ENCODE measurements at regions not wholly inside any gene's neighbourhood (a gene's known extent, or its start where the extent isn't known, plus 50 kb on each side); places are given as distances from the start of the nearest gene placed in this dataset.
"Not testable (repeated sequence)": the region's sequence is repeated elsewhere in the genome, so short reads cannot be mapped to it uniquely, and the experiment has no call there.

- no peak for DNase-seq (ENCODE audit: low spot score)
These were observed 197.5 kb upstream of the C1orf87 start for GRCh38 chr1:60271041-60271440.

- DNase-seq (ENCODE audit: low spot score) = no peak
These were observed 194.9 kb upstream of the C1orf87 start for GRCh38 chr1:60268451-60268850.

DNA sequence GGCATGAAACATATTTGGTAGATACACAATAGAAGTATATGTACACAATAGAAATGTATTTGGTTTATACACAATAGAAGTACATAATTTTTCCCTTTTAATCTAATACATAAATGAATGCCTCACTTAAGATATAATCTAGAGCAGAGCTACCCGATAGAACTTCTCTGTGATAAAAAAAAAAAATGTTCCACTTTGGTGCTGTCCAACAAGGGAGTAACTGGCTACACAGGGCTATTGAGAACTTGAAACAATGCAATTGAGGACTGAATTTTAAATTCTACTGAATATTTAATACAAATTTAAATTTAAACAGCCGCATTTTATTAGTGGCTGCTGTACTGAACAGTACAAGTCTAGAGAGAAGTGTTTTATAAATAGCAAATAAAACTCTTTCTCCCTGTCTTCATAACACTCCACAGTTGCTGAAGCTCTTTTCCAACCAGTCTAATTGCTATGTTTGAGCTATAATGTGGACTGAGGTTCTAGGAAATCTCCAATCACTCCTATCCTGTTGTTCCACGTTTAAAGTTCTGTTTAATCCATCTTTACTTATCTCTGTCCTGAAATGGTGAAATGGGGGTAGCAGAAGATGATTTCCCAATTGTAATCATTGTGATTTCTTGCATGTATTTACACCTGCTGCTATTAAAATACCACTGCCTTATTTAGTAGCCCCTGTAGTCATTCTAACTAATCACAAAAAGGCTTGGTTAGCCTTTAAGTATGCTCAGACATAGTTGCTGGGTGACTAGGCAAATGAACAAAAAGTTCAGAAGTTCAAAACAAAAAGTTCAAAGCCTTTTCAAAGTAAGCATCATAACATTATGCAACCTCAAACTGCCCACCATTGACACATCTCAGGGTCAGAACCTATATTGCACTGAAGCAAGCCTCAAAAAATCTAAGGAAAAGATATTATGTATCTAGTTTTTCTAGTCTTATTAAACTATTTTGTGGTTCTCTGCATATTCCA, 192.3 kb upstream of the C1orf87 start:
- DNase-seq (ENCODE audit: low spot score) = no peak

DNA sequence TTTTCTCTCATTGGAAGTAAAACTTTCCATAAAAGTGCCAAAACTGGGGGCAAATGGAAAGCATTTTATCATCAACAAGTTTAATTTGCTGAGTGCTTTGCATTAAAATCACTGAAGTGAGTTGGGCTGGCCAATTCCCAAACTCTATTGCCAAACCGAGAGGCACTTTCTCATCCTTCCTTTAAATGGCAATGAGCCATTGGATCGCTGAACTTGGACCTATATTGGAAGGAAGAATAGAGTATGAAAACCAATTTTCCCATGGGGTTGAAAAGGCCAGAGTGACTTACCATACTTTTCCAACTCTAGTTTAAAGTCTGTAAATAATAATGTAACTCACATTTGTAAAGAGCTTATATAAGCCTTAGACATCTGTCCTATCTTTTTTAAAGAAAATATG, 189.1 kb upstream of the C1orf87 start:
- DNase-seq (ENCODE audit: low spot score) = no peak

DNA sequence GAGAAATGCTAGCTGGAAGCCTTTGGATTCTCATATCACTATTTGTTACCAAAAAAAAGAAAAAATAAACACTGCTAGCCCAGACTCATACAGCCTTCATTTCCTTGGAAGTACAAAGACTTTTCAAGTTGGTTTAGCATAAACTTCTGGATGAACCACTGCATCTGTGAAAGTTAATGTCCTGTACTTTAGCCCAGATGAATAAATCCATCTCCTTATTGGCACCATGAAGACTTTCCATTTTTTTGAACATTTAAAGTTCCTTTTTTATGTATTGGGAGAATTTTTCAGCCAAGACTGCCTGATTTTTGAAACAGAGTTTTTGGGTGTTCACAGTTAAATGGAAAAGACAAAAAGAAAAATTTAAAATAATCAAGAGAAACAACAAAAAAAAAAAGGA, 184.0 kb upstream of the C1orf87 start:
- DNase-seq (ENCODE audit: low spot score) = no peak

DNA sequence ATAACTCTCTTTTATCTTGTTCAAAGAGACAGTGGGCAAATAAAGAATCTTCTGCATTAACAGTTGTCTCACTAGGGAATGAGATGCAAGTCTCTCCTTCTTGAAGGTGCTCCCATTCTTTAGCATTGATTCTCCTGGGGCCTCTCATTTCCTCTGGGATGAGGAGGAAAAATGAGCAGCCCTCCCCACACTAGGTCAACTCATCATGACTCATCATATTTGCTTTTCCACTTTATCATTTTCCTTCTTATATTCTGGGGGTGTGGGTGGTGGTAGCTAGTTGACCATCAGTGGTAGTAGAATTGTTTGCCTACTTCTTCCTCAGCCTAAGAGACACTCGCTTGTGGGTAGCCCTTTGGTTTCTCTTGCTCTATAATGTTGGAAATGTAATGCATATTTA, 182.0 kb upstream of the C1orf87 start:
- peak; percentile 36 for DNase-seq (ENCODE audit: low spot score)

GRCh38 chr1:60251426-60251825, 177.9 kb upstream of the C1orf87 start:
- DNase-seq (ENCODE audit: low spot score) = no peak

DNA sequence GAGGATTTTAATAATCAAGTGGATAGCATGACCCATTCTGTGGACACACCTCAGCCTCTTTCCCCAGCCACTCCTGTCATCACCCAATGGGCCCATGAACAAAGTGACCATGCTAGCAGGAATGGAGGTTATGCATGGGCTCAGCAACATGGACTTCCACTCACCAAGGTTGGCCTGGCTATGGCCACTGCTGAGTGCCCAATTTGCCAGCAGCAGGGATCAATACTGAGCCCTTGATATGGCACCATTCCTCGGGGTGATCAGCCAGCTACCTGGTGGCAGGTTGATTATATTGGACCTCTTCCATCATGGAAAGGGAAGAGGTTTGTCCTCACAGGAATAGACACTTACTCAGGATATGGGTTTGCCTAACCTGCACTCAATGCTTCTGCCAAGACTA, 173.9 kb upstream of the C1orf87 start:
- DNase-seq (ENCODE audit: low spot score) = not testable (repeated sequence)

GRCh38 chr1:60245324-60245723, 171.8 kb upstream of the C1orf87 start:
- DNase-seq (ENCODE audit: low spot score) = no peak

- DNase-seq (ENCODE audit: low spot score) = no peak
These were observed 171.3 kb upstream of the C1orf87 start for GRCh38 chr1:60244906-60245305.

GRCh38 chr1:60235275-60235674, 161.7 kb upstream of the C1orf87 start:
- DNase-seq (ENCODE audit: low spot score) = no peak

DNA sequence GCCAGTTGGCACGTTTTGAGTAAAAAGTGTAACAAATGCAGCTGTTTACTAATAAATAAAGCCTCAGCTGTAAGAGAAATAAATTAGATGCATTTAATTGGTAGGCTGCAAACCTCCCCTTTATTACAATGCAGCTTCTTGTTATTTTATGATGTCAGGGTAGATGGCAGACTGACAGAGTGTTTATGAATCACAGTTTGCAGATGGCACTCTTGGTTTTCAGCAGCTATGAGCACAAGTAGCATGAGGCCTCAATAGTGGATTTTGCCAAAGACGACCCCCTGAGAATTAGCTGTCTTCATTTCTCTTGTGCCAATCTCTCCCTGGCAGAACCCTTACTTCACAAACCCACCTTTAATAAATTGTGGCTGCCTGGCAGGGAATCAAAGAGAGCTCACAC, 161.2 kb upstream of the C1orf87 start:
- no peak for DNase-seq (ENCODE audit: low spot score)

DNA sequence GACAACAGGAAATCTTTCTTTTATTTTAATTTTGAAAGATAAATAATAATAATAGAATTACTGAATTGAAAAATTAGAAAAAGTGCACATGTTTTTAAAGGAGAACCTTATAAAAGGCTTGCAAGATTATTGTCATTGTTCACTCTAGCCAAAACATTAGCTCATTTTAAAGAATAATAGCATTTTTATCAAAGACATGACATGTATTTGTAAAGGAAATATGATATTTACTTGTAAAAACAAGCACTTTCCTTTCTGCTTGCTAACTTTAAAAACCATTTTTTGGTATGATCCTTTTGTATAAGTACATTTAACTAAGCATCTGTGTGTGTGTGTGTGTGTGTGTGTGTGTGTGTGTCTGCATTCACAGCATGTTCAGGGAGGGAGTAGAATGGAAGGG, 156.3 kb upstream of the C1orf87 start:
- no peak for DNase-seq (ENCODE audit: low spot score)

DNA sequence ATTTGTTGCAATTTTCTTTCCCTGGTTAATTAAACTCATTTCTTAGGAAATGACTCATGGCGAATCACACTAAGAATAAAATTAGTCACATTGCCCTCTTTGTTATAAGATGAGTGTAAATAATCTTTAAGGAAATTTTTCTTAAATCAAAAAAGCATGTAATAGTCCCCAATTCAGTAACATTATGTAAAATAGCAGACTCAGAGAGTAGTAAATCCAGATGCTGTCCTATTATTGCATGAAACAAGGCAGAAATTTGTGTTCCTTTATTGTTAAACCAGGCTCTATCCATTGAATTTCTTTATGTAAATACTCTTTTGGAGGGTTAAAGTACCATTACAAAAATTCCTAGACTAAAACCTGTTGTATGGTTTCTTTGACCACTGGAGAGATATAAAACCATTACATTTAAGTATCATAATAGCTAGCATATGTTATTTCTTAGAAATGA, 154.5 kb upstream of the C1orf87 start:
- peak; percentile 20 for DNase-seq (ENCODE audit: low spot score)

DNA sequence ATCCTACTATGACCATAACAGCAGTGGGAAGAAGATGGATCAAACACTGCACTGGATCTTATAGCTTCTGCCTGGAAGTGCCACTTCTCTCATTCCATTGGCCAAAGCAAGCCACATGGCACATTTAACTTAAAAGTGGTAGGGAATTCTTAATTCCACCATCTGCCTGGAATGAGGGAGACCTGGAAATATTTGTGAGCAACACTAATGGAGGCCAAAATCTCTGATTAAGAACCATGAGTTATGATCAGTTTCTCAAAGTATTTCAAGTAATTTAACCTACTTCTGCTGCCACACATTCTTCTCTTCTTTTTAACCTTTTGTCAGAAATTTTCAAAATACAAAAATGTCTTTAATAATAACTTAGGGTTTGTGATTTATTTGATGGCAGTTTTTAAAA, 154.0 kb upstream of the C1orf87 start:
- peak; percentile 3 for DNase-seq (ENCODE audit: low spot score)

GRCh38 chr1:60225486-60225885, 151.9 kb upstream of the C1orf87 start:
- DNase-seq (ENCODE audit: low spot score) = no peak

DNA sequence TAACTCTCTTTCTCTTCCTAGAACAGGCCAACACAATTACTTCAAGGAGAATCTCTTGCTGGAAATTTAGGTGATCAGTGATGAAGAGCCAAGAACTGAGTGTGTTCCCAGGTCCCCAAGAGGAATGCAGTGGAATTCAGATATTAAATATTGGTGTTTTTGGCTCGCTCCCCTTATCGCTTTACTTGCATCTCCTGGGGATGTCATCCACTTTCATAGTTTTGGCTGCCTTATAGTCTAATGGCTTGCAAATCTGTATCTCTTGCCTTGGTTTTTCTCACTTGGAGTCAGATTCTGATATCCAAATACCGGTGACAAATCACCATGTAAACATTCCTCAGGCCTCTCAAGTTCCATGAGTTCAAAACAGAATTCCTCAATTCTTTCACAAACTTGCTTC, 151.0 kb upstream of the C1orf87 start:
- DNase-seq (ENCODE audit: low spot score) = no peak

GRCh38 chr1:60223158-60223557, 149.6 kb upstream of the C1orf87 start:
- no peak for DNase-seq (ENCODE audit: low spot score)

DNA sequence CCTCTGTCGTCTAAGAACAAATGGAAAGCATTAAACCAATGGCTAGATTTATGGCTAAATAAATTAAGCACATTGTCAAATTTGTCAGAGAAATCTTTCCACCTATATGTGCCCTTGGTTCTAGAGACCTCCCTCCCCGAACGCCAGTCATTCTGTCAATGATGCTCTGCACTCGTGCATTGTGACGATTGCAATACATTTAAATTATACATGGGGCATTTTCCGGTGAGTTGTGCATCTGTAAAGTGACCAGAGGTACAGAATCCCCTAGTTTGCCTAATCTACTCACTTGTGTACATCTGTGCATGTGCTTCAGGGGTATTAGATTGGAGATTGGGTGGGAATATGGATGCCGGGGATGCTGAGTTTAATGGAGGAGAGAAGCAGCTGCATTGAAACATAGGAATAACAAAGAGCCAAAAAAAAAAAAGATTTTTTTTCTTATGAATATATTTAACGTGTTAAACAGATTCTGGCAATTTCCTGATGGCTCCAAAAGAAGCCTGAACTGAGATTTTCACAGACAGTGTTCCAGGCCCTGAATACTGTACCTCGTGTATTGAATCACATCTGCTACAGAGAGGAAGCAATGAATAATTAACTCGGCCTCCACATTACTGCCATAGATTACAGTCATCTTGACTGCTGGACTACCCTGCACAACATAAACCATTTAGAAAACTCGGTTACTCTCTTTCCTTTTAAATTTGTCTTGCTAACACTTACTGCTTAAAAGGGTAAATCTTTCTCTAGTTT, 149.0 kb upstream of the C1orf87 start:
- no peak for DNase-seq (ENCODE audit: low spot score)

- no peak for DNase-seq (ENCODE audit: low spot score)
These were observed 139.7 kb upstream of the C1orf87 start for GRCh38 chr1:60213253-60213652.

GRCh38 chr1:60196026-60196425, 122.5 kb upstream of the C1orf87 start:
- DNase-seq (ENCODE audit: low spot score) = no peak

DNA sequence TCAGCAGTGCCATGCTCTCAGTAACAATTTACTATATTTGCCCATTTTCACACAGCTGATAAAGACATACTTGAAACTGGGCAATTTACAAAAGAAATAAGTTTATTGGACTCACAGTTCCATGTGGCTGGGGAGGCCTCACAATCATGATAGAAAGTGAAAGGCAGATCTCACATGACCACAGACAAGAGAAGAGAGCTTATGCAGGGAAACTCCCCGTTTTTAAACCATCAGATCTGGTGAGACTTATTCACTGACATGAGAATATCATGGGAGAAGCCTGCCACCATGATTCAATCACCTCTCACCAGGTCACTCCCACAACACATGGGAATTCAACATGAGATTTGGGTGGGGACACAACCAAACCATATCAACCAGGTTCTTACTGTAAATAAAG, 112.1 kb upstream of the C1orf87 start:
- DNase-seq (ENCODE audit: low spot score) = no peak

DNA sequence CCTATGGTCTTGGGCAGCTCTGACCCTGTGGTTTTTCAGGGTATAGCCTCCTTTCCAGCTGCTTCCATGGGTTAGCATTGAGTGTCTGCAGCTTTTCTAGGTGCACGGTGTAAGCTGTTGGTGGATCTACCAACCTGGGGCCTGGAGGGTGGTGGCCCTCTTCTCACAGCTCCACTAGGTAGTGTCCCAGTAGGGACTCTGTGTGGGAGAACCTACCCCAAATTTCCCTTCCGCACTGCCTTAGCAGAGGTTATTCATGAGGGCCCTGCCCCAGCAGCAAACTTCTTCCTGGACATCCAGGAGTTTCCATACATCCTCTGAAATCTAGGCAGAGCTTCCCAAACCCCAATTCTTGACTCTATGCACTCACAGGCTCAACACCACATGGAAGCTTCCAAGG, 111.0 kb upstream of the C1orf87 start:
- DNase-seq (ENCODE audit: low spot score) = no peak

Measured in A172 (cell line).